ENCODE measurements at regions not wholly inside any gene's neighbourhood (a gene's known extent, or its start where the extent isn't known, plus 50 kb on each side); places are given as distances from the start of the nearest gene placed in this dataset.

GRCh38 chr3:22373827-22374226 lies 622.8 kb upstream of the ZNF385D start:
- TF ChIP-seq, protein P1, sequence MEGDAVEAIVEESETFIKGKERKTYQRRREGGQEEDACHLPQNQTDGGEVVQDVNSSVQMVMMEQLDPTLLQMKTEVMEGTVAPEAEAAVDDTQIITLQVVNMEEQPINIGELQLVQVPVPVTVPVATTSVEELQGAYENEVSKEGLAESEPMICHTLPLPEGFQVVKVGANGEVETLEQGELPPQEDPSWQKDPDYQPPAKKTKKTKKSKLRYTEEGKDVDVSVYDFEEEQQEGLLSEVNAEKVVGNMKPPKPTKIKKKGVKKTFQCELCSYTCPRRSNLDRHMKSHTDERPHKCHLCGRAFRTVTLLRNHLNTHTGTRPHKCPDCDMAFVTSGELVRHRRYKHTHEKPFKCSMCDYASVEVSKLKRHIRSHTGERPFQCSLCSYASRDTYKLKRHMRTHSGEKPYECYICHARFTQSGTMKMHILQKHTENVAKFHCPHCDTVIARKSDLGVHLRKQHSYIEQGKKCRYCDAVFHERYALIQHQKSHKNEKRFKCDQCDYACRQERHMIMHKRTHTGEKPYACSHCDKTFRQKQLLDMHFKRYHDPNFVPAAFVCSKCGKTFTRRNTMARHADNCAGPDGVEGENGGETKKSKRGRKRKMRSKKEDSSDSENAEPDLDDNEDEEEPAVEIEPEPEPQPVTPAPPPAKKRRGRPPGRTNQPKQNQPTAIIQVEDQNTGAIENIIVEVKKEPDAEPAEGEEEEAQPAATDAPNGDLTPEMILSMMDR (IDR thresholded peaks at IDR 0.05), result no peak
- no peak for TF ChIP-seq POLR2AphosphoS5 (IDR thresholded peaks at IDR 0.05)
